Chondrocyte (in vitro differentiated cells): ENCODE measurements at regions not wholly inside any gene's neighbourhood (a gene's known extent, or its start where the extent isn't known, plus 50 kb on each side); places are given as distances from the start of the nearest gene placed in this dataset.

Source experiments
- DNase-seq: peaks from one replicate; pipeline ENCODE4 v3.0.0; 2021; ENCODE audit warnings: mixed read lengths, low spot score
- H3K27ac Mint-ChIP-seq: one replicate; pipeline ENCODE4 v1.8.0; 2021; ENCODE audit warnings: mild to moderate bottlenecking, moderate library complexity, mixed read lengths; ENCODE audit not compliant: unreplicated experiment
- H3K27me3 Mint-ChIP-seq: 2 replicates; pipeline ENCODE4 v1.8.0; 2021; ENCODE audit warnings: low read depth, mixed read lengths
- H3K36me3 Mint-ChIP-seq: 2 replicates; pipeline ENCODE4 v1.8.0; 2021; ENCODE audit warnings: low read depth, mixed read lengths
- H3K4me1 Mint-ChIP-seq: 2 replicates; pipeline ENCODE4 v1.8.0; 2021; ENCODE audit warnings: low read depth, mild to moderate bottlenecking, mixed read lengths
- H3K4me3 Mint-ChIP-seq: one replicate; pipeline ENCODE4 v1.8.0; 2021; ENCODE audit warnings: mild to moderate bottlenecking, moderate library complexity, mixed read lengths; ENCODE audit not compliant: unreplicated experiment
- H3K9me3 Mint-ChIP-seq: 2 replicates; pipeline ENCODE4 v1.8.0; 2021; ENCODE audit warnings: low read depth, mixed read lengths
- CTCF ChIP-seq: fragments of 200-600 bp; sonication (generic); IDR thresholded peaks from 2 replicates; pipeline ENCODE4 v1.5.0; 2021; ENCODE audit warnings: antibody characterized with exemption, mild to moderate bottlenecking, moderate library complexity

- no peak for DNase-seq
- no peak for TF ChIP-seq CTCF
- H3K4me3 Mint-ChIP-seq = no peak overlapping the region
Observed at GRCh38 chr10:29746080-29746797, 111.5 kb upstream of the SVIL start.

DNA sequence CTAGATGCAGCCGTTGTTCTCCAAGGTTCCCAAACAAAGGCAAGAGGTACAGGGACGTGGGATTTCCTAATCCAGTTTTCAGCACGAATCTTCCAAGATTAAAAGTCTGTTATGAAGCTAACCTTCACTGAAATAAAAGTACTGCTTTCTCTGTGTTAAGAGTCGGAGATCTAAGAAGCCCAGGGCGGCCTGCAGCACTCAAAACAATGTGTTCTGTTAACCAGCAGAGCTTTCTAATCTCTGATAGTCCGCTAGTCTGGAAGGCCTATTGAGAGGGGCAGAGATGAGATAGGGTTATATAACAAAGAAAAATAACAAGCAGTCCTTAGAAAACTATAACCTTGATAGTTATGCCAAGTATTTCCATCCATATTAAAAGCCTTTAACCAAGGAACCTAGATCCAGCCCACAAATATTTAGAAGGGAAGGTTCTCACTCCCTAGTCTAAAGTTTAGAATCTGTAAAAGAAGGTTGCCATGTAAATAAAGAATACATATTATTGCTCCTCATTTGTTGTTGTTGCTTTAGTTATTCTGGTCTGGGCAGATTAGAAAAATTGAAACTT, 106.3 kb upstream of the SVIL start:
- H3K27ac Mint-ChIP-seq = no peak overlapping the region
- DNase-seq = no peak
- peaks cover 26% of the 10 kb centered on the region for H3K4me1 Mint-ChIP-seq
- no peak overlapping the region for H3K4me3 Mint-ChIP-seq
- no peaks in the 10 kb centered on the region for H3K27me3 Mint-ChIP-seq
- no peaks in the 10 kb centered on the region for H3K9me3 Mint-ChIP-seq
- no peak for TF ChIP-seq CTCF
- H3K36me3 Mint-ChIP-seq = no peaks in the 10 kb centered on the region

More at GRCh38 chr10:29746080-29746797, 111.5 kb upstream of the SVIL start:
- H3K36me3 Mint-ChIP-seq = no peaks in the 10 kb centered on the region
- H3K4me1 Mint-ChIP-seq = peaks cover 21% of the 10 kb centered on the region
- peak overlapping the region; percentile 33 for H3K27ac Mint-ChIP-seq
- H3K9me3 Mint-ChIP-seq = peaks cover 3% of the 10 kb centered on the region
- no peaks in the 10 kb centered on the region for H3K27me3 Mint-ChIP-seq

DNA sequence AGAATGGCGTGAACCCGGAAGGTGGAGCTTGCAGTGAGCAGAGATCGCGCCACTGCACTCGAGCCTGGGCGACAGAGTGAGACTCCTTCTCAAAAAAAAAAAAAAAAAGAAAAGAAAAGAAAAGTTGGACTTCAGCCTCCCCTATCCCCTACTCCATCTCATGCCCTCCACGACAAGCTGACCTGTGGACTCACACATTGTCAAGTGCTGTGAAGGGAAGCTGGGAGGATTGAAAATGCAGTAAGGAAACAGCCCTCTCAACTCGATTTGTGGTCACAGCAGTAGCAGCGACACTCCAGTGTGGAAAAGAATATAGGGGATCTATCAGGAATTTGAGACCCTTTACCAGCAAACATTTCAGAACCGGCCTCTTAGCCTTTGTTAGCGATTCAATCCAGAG, 103.6 kb upstream of the SVIL start:
- H3K9me3 Mint-ChIP-seq = no peaks in the 10 kb centered on the region
- peaks cover 34% of the 10 kb centered on the region for H3K4me1 Mint-ChIP-seq
- H3K4me3 Mint-ChIP-seq = no peak overlapping the region
- no peak overlapping the region for H3K27ac Mint-ChIP-seq
- H3K36me3 Mint-ChIP-seq = no peaks in the 10 kb centered on the region
- no peaks in the 10 kb centered on the region for H3K27me3 Mint-ChIP-seq
- no peak for TF ChIP-seq CTCF
- no peak for DNase-seq

- no peak for DNase-seq
Observed at GRCh38 chr10:29737074-29737593, 102.4 kb upstream of the SVIL start.

More at GRCh38 chr10:29737074-29737593, 102.4 kb upstream of the SVIL start:
- no peak for TF ChIP-seq CTCF
- no peaks in the 10 kb centered on the region for H3K36me3 Mint-ChIP-seq
- peaks cover 43% of the 10 kb centered on the region for H3K4me1 Mint-ChIP-seq
- H3K27ac Mint-ChIP-seq = peak overlapping the region; percentile 8
- no peaks in the 10 kb centered on the region for H3K9me3 Mint-ChIP-seq
- no peaks in the 10 kb centered on the region for H3K27me3 Mint-ChIP-seq
- peak overlapping the region; percentile 64 for H3K4me3 Mint-ChIP-seq
